ENCODE measurements at regions not wholly inside any gene's neighbourhood (a gene's known extent, or its start where the extent isn't known, plus 50 kb on each side); places are given as distances from the start of the nearest gene placed in this dataset.

DNA sequence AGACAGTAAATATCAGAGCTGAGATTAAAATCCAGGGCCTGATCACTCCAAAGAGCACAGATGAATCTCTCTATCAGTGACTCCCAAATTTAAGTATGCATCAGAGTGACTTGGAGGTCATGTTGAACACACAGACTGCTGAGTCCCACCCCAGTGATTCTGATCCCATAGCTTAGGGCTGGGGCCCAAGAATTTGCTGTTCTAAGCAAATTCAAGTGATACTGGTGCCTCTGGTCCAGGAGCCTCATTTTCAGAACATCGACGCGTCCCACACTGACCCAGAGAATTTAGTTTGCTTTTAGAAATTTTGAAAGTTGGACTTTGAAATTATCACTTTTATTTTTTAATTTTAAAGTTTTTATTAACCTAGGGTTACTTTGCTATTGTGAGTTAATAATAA is 72.7 kb upstream of the NETO1 start:
- DNase-seq = no peak

DNA sequence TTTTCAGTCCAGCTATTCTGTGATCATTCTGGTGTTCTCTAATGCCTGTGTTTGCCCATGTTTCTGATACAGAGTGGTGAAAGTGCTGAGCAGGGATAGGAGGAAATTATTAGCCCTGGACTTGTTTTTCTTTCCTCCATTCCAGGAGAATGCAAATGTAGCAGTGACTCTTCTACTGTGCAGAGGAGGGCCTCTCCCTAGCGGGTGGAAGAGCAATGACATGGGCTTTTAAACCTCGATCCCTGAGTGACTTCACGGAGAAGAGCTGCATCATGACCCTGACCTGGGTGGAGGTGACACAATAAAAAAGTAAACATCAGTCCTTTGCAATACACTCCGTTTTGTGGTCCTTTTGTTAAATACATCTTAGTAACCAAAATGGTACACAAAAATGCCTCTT is 68.0 kb upstream of the NETO1 start:
- no peak for DNase-seq

DNA sequence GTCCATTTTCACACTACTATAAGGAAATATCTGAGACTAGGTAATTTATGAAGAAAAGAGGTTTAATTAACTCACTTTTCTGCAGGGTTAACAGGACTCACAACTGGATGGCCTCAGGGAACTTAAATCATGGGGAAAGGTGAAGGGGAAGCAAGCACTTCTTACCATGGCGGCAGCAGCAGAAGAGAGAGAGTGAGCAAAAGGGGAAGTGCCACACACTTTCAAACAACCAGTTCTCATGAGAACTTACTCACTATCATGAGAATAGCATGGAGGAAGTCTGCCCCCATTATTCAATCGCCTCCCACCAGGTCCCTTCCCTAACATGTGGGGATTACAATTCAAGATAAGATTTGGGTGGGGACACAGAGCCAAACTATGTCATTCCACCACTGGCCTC is 55.1 kb upstream of the NETO1 start:
- DNase-seq = no peak

All from hematopoietic multipotent progenitor cell treated with erythropoietin and hydrocortisone succinate and interleukin-3 and kit ligand, for 8 days (in vitro differentiated cells).